Hematopoietic multipotent progenitor cell treated with erythropoietin and hydrocortisone succinate and interleukin-3 and kit ligand, for 17 days (in vitro differentiated cells): ENCODE measurements at regions not wholly inside any gene's neighbourhood (a gene's known extent, or its start where the extent isn't known, plus 50 kb on each side); places are given as distances from the start of the nearest gene placed in this dataset.
"Not testable (repeated sequence)": the region's sequence is repeated elsewhere in the genome, so short reads cannot be mapped to it uniquely, and the experiment has no call there.

Experiments
- DNase-seq: peaks from one replicate; pipeline ENCODE4 v3.0.0-alpha.2; 2015; ENCODE audit warnings: low spot score

GRCh38 chr5:166188501-166189325 lies 2102.7 kb upstream of the WWC1 start:
- no peak for DNase-seq

- no peak for DNase-seq
Observed at GRCh38 chr5:166192696-166193095, 2098.7 kb upstream of the WWC1 start.

- DNase-seq = no peak
Observed at GRCh38 chr5:166195981-166196380, 2095.5 kb upstream of the WWC1 start.

- DNase-seq = no peak
Observed at GRCh38 chr5:166200532-166200931, 2090.9 kb upstream of the WWC1 start.

- no peak for DNase-seq
Observed at GRCh38 chr5:166211640-166212039, 2079.8 kb upstream of the WWC1 start.

GRCh38 chr5:166236327-166236726 lies 2055.1 kb upstream of the WWC1 start:
- no peak for DNase-seq

GRCh38 chr5:166240705-166241104 lies 2050.7 kb upstream of the WWC1 start:
- DNase-seq = no peak

- no peak for DNase-seq
Observed at GRCh38 chr5:166245556-166245955, 2045.9 kb upstream of the WWC1 start.

- no peak for DNase-seq
Observed at GRCh38 chr5:166251786-166252185, 2039.7 kb upstream of the WWC1 start.

GRCh38 chr5:166257661-166258060 lies 2033.8 kb upstream of the WWC1 start:
- no peak for DNase-seq

- DNase-seq = no peak
Observed at GRCh38 chr5:166262395-166262794, 2029.0 kb upstream of the WWC1 start.

GRCh38 chr5:166267907-166268306 lies 2023.5 kb upstream of the WWC1 start:
- no peak for DNase-seq

GRCh38 chr5:166270712-166271111 lies 2020.7 kb upstream of the WWC1 start:
- DNase-seq = no peak

GRCh38 chr5:166276006-166276405 lies 2015.4 kb upstream of the WWC1 start:
- no peak for DNase-seq

GRCh38 chr5:166279828-166280227 lies 2011.6 kb upstream of the WWC1 start:
- DNase-seq = no peak

GRCh38 chr5:166281433-166281832 lies 2010.0 kb upstream of the WWC1 start:
- no peak for DNase-seq

- DNase-seq = no peak
Observed at GRCh38 chr5:166282939-166283338, 2008.5 kb upstream of the WWC1 start.

- DNase-seq = no peak
Observed at GRCh38 chr5:166285361-166285760, 2006.1 kb upstream of the WWC1 start.

GRCh38 chr5:166286832-166287231 lies 2004.6 kb upstream of the WWC1 start:
- DNase-seq = no peak

GRCh38 chr5:166287866-166288265 lies 2003.6 kb upstream of the WWC1 start:
- no peak for DNase-seq

- not testable (repeated sequence) for DNase-seq
Observed at GRCh38 chr5:166291800-166292199, 1999.6 kb upstream of the WWC1 start.

- DNase-seq = no peak
Observed at GRCh38 chr5:166293892-166294291, 1997.6 kb upstream of the WWC1 start.

GRCh38 chr5:166302166-166302565 lies 1989.3 kb upstream of the WWC1 start:
- DNase-seq = no peak

GRCh38 chr5:166317425-166317824 lies 1974.0 kb upstream of the WWC1 start:
- DNase-seq = no peak
